ENCODE measurements at regions not wholly inside any gene's neighbourhood (a gene's known extent, or its start where the extent isn't known, plus 50 kb on each side); places are given as distances from the start of the nearest gene placed in this dataset.

DNA sequence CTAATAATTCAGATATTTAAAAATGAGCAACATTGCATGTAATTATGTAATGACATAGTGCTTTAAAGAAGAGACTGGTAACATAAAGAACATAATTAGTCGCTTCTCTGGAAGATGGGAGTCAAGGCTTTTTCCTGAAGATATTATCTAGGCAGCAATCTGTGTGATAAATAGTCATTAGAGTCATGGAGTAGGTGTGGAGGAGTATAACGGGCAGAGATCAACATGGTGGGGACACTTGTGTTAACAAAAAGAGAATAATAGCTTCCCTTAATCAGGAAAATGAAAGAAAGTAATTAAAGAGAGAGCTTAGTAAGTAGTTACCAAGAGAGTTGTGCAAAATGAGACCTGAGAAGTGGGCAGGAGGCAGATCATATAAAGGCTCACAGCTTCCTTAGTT is 1417.1 kb upstream of the ATXN8OS start (continued):
- TF ChIP-seq EP300 (IDR thresholded peaks at IDR 0.05; ENCODE audit: borderline replicate concordance in 1 of 2, low read depth in 2 of 2, low read length in 2 of 2), result no peak
- TF ChIP-seq RXRA (IDR thresholded peaks at IDR 0.05; ENCODE audit: insufficient read depth, low read depth, low read length), result no peak
- no peak for TF ChIP-seq SP1 (IDR thresholded peaks at IDR 0.05; ENCODE audit: low read depth, low read length)
- no peak for TF ChIP-seq TCF12 (IDR thresholded peaks at IDR 0.05; ENCODE audit: low read depth, low read length)

Measured in H1 (cell line).